ENCODE measurements at regions not wholly inside any gene's neighbourhood (a gene's known extent, or its start where the extent isn't known, plus 50 kb on each side); places are given as distances from the start of the nearest gene placed in this dataset.

DNA sequence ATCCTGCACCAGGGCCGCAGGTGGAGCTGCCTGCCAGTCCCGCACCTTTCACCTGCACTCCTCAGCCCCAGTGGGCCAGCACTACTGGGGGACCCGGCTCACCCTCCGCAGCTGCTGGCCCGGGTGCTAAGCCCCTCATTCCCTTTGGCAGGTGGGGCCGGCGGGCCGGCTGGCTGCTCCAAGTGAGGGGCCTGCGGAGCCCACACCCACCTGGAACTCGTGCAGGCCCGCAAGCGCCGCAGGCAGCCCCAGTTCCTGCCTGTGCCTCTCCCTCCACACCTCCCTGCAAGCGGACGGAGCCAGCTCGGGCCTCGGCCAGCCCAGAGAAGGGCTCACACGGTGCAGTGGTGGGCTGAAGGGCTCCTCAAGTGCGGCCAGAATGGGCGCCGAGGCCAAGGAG is 199.0 kb upstream of the HS3ST5 start:
- Histone ChIP-seq H3K9me3 (peaks cover 15% of the 10 kb centered on the region), H3K9ac (no peak overlapping the region), H3K27me3 (no peaks in the 10 kb centered on the region), H3K4me1 (no peaks in the 10 kb centered on the region), H4K20me1 (no peaks in the 10 kb centered on the region), H3K27ac (no peak overlapping the region), H3K4me3 (no peak overlapping the region), H3K4me2 (no peak overlapping the region), H3K36me3 (no peaks in the 10 kb centered on the region)
- no peak for TF ChIP-seq Cebpa-rat (IDR thresholded peaks at IDR 0.05)

DNA sequence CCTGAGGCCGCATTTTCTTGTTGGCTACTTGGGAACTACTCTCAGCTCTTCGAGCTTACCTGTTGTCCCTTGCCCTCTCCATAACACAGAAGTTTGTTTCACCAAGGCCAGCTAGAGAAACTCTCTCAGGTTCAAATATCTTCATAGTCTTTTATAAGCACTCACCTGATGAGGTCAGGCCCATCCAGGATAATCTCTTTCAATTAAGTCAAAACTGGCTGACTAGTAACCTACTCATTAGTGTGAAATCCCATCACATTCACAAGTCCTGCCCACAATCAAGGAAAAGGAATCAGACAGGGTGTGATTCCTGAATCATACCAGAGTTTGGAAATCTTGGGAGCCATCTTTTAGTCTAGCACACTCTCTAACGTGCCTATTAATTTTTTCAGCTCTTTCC is 195.2 kb upstream of the HS3ST5 start:
- Histone ChIP-seq H3K4me3 (no peak overlapping the region), H3K4me1 (no peaks in the 10 kb centered on the region; the same call in 1 of the 2 replicates), H3K27me3 (no peaks in the 10 kb centered on the region), H3K36me3 (no peaks in the 10 kb centered on the region), H4K20me1 (no peaks in the 10 kb centered on the region), H3K9me3 (peaks cover 15% of the 10 kb centered on the region), H3K9ac (no peak overlapping the region), H3K27ac (no peak overlapping the region), H3K4me2 (no peak overlapping the region)
- no peak for TF ChIP-seq Cebpa-rat (IDR thresholded peaks at IDR 0.05)

DNA sequence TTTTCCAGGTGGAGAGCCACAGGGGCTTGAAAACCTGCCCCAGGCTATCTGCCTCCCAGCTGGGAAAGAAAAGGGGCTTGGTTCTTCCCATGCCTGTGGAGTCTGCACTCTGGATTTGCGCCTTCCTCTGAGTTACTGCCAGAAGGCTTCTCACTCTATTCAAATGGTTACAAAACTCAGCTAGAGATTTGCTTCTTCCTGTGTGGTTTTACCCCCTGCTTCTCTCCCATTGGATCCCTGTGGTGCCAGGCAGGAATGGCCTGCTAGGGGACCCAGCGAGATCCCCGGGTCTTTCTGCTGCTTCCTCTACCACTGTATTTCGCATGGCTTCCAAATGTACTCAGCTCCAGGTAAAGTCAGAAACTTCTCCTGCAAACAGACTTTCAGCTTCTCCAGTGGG is 192.0 kb upstream of the HS3ST5 start:
- no peaks in the 10 kb centered on the region; the same call in 1 of the 2 replicates for H3K4me1 ChIP-seq
- H3K27ac ChIP-seq: no peak overlapping the region
- no peaks in the 10 kb centered on the region for H4K20me1 ChIP-seq
- no peaks in the 10 kb centered on the region for H3K36me3 ChIP-seq
- TF ChIP-seq Cebpa-rat (IDR thresholded peaks at IDR 0.05): no peak
- no peak overlapping the region for H3K4me2 ChIP-seq
- no peak overlapping the region for H3K4me3 ChIP-seq
- H3K9ac ChIP-seq: no peak overlapping the region
- no peaks in the 10 kb centered on the region for H3K27me3 ChIP-seq
- no peaks in the 10 kb centered on the region for H3K9me3 ChIP-seq

DNA sequence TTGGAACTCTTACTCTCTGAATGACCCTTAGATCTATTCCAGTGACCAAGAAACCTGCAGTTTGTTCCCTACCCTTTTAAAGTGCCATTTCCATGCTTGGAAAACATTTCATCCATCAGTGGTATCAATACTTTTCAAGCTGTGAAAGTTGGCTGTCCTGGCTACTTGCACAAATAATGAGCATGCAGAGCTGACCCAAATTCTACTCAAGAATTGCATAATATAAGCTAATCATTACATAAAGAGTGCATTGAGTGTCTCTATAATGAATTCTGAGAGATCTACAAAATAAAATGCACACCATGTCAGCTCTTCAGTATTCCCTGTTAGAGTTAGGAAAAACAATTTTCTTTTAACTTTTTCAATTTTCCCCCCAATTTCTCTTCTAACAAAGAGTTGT is 181.3 kb upstream of the HS3ST5 start:
- Histone ChIP-seq H3K9me3 (no peaks in the 10 kb centered on the region), H3K36me3 (no peaks in the 10 kb centered on the region), H3K4me2 (no peak overlapping the region), H3K4me3 (no peak overlapping the region), H3K4me1 (no peaks in the 10 kb centered on the region), H3K27me3 (no peaks in the 10 kb centered on the region), H4K20me1 (no peaks in the 10 kb centered on the region), H3K27ac (no peak overlapping the region), H3K9ac (no peak overlapping the region)
- TF ChIP-seq Cebpa-rat (IDR thresholded peaks at IDR 0.05): no peak

DNA sequence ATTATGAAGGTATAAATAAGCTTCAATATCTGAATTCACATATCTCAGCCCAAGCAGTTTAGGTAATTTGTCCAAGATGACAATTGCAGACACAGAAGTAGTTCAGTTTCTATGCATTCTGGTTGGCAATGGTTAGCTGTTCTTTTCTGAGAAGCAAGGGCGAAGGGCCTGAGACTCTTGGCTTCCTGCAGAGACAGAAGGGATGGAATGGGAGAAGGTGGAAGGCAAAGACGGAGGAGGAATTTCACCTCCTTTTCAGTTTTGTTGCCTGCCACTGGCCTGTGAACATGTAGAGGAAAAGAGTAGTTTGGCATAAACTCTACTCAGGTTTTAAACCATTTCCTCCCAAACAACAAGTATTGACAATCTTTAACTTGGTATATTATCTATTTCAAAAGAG is 180.7 kb upstream of the HS3ST5 start:
- no peaks in the 10 kb centered on the region for H3K27me3 ChIP-seq
- H3K4me1 ChIP-seq: no peaks in the 10 kb centered on the region
- no peak overlapping the region for H3K27ac ChIP-seq
- no peak overlapping the region for H3K4me2 ChIP-seq
- H3K4me3 ChIP-seq: no peak overlapping the region
- no peaks in the 10 kb centered on the region for H3K36me3 ChIP-seq
- no peak for TF ChIP-seq Cebpa-rat (IDR thresholded peaks at IDR 0.05)
- H4K20me1 ChIP-seq: no peaks in the 10 kb centered on the region
- H3K9me3 ChIP-seq: no peaks in the 10 kb centered on the region
- no peak overlapping the region for H3K9ac ChIP-seq

DNA sequence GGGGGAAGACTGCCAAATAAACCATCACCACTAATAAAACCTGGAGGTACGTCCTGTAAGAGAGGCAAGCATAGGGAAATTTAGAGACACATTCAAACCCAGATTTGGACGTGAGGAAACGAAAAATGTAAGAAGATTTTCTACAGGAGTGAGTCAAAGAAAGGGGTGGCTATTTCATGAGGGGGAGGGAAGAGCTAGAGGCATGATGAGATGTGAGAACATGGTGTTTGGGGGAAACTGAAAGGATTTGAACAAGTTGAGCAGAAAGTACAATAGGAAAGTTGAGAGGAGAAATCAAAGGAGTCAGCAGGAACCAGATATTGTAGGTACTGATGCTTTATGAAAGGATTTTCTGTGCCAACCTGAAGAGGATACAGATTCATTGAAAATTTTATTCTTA is 179.1 kb upstream of the HS3ST5 start:
- no peak for TF ChIP-seq Cebpa-rat (IDR thresholded peaks at IDR 0.05)
- Histone ChIP-seq H3K36me3 (no peaks in the 10 kb centered on the region), H3K27ac (no peak overlapping the region), H3K9me3 (no peaks in the 10 kb centered on the region), H3K4me2 (no peak overlapping the region), H4K20me1 (no peaks in the 10 kb centered on the region), H3K4me1 (no peaks in the 10 kb centered on the region), H3K9ac (no peak overlapping the region), H3K4me3 (no peak overlapping the region), H3K27me3 (no peaks in the 10 kb centered on the region)

DNA sequence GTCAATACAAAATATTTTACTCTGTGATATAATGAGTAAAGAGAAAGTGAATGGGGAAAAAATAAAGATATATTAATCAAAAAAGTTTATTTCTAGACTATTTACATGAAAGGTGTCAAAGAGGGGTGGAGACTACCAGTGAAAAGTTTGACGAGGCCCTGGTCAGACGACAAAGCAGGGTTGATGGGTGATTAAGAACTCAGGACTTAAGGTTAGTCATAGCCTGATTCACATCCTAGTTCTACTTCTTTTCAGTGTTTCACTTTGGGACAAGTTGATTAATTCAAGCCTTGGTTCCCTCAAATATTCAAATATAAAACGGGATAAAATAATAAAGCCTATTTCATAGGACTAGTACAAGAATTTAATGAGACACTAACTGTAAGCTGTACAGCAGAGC is 178.2 kb upstream of the HS3ST5 start:
- Histone ChIP-seq H3K4me1 (no peaks in the 10 kb centered on the region), H3K9ac (no peak overlapping the region), H3K9me3 (no peaks in the 10 kb centered on the region), H3K36me3 (no peaks in the 10 kb centered on the region), H3K27me3 (no peaks in the 10 kb centered on the region), H3K4me2 (no peak overlapping the region), H3K4me3 (no peak overlapping the region), H4K20me1 (no peaks in the 10 kb centered on the region), H3K27ac (no peak overlapping the region)
- TF ChIP-seq Cebpa-rat (IDR thresholded peaks at IDR 0.05): no peak

DNA sequence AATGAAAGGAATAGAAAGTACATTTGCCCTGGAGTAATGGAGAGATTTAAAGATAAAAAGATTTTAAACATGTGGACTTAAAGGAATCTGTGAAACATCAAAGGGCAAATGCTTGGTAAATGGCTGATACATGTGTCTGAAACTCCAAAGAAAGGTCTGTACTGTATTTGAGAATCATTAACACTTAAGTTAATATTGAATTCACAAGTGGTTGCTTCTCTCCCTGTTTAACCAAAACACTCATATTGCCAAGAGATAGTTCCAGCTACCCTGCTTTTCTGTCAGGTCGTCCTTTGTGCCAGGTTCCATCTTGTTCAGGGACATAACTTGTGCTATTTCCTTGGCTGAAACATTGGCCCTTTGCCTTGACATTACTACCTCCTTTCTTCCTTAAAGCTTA is 171.3 kb upstream of the HS3ST5 start:
- Histone ChIP-seq H3K27me3 (no peaks in the 10 kb centered on the region), H3K4me3 (no peak overlapping the region), H3K27ac (no peak overlapping the region), H4K20me1 (no peaks in the 10 kb centered on the region), H3K9ac (no peak overlapping the region), H3K4me1 (no peaks in the 10 kb centered on the region), H3K9me3 (no peaks in the 10 kb centered on the region), H3K4me2 (no peak overlapping the region), H3K36me3 (no peaks in the 10 kb centered on the region)
- no peak for TF ChIP-seq Cebpa-rat (IDR thresholded peaks at IDR 0.05)

DNA sequence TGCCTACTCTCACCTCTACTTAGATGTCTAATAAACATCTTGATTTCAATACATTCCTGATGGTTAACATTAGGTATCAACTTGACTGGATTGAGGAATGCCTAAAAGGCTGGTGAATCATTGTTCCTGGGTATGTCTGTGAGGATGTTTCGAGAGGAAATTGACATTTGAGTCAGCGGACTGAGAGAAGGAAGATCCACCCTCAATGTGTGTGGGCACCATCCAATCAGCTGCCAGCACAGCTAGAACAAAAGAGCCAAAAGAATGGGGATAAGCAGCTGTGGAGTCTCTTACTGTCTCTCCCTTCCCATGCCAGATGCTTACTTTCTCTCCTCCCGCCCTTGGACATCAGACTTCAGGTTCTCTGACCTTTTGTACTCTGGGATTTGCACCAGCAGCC is 128.6 kb upstream of the HS3ST5 start:
- TF ChIP-seq Cebpa-rat (IDR thresholded peaks at IDR 0.05): no peak
- no peak overlapping the region for H3K4me2 ChIP-seq
- H3K4me3 ChIP-seq: no peak overlapping the region
- no peak overlapping the region for H3K27ac ChIP-seq
- no peaks in the 10 kb centered on the region for H3K27me3 ChIP-seq
- H3K9ac ChIP-seq: no peak overlapping the region
- H3K4me1 ChIP-seq: no peaks in the 10 kb centered on the region
- H4K20me1 ChIP-seq: no peaks in the 10 kb centered on the region
- no peaks in the 10 kb centered on the region for H3K36me3 ChIP-seq
- H3K9me3 ChIP-seq: no peaks in the 10 kb centered on the region

DNA sequence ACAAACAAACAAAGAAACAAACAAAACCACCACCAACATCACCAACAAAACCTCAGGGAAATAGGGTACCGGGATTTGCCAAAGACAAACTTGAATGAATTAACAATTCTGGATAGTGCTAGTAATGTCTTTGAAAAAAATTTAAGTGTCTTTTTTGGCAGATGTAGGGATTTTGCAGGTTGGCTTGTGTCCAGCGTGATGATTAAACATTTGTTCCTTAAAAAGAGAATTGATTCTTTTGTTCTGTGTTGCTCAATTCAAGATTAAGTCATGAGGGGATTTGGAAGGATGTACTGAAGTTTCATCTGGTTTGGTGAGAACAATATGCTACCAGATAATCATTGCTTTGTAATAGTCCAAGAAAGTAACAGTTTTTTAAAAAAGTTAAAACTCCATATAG is 125.1 kb upstream of the HS3ST5 start:
- no peaks in the 10 kb centered on the region for H3K27me3 ChIP-seq
- H3K9ac ChIP-seq: no peak overlapping the region
- no peak for TF ChIP-seq Cebpa-rat (IDR thresholded peaks at IDR 0.05)
- no peak overlapping the region for H3K4me2 ChIP-seq
- no peaks in the 10 kb centered on the region for H3K36me3 ChIP-seq
- H3K4me1 ChIP-seq: no peaks in the 10 kb centered on the region
- H3K27ac ChIP-seq: no peak overlapping the region
- H3K9me3 ChIP-seq: no peaks in the 10 kb centered on the region
- no peak overlapping the region for H3K4me3 ChIP-seq
- no peaks in the 10 kb centered on the region for H4K20me1 ChIP-seq

DNA sequence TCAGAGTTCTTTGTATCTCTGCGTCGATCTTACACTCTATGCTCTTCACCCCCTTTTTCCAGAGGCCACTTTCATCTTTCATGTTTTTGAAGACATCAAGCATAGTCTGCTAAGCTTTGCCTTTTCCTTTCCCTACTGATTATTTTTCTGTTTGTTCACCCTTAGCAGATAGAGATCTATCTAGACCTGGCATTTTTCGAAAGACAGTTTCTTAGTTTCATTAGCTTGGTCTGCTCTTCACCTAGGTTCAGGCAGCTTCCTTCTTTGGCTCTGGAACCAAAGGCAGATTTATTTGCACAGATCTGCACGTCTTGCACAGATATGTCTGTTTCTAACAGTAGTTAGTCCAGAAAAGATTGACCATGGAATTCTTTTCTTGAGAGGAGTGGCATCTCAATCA is 122.7 kb upstream of the HS3ST5 start:
- Histone ChIP-seq H3K4me2 (no peak overlapping the region), H3K36me3 (no peaks in the 10 kb centered on the region), H3K4me3 (no peak overlapping the region), H3K9me3 (no peaks in the 10 kb centered on the region), H3K27me3 (no peaks in the 10 kb centered on the region), H3K9ac (no peak overlapping the region), H3K4me1 (no peaks in the 10 kb centered on the region), H4K20me1 (no peaks in the 10 kb centered on the region), H3K27ac (no peak overlapping the region)
- TF ChIP-seq Cebpa-rat (IDR thresholded peaks at IDR 0.05): no peak

All from BLaER1 (cell line).